B cell (primary cell): ENCODE measurements at regions not wholly inside any gene's neighbourhood (a gene's known extent, or its start where the extent isn't known, plus 50 kb on each side); places are given as distances from the start of the nearest gene placed in this dataset.

Experiments used
- ATAC-seq: fragments of 200-7000 bp; cut with Tn5 transposase; one replicate; pipeline ENCODE4 v1.10.0; 2021; ENCODE audit warnings: low read depth, mild to moderate bottlenecking, moderate number of reproducible peaks, moderate library complexity
- CTCF ChIA-PET: fragments of 350-600 bp; sonication (Branson Sonifier 250); formaldehyde crosslinking; loops from one replicate; lab custom pipeline; 2021; ENCODE audit warnings: antibody characterized with exemption, inconsistent platforms; lab: Charles Lee
- POLR2A ChIA-PET: fragments of 350-600 bp; sonication (Branson Sonifier 250); formaldehyde crosslinking; loops from one replicate; lab custom pipeline; 2021; ENCODE audit warnings: antibody characterized with exemption; lab: Charles Lee
- DNase-seq: peaks from one replicate; pipeline ENCODE4 v3.0.0; 2013
- H2AFZ ChIP-seq: 2 replicates; pipeline ENCODE4 v1.6.1; 2012; ENCODE audit warnings: mild to moderate bottlenecking, low read depth, low read length; ENCODE audit not compliant: insufficient read depth, poor library complexity, severe bottlenecking
- H3K27ac ChIP-seq, 2 donors: 1 replicate in 1 of 2; 2 replicates in 1 of 2; pipeline ENCODE4 v1.5.1; 2012 to 2013; ENCODE audit warnings: low read length in 2 of 2, mild to moderate bottlenecking in 2 of 2, moderate library complexity in 1 of 2
- H3K27me3 ChIP-seq, 4 experiments: fragments of 200-600 bp in 1 of 4; sonication (generic) in 1 of 4; replicated peaks in 1 of 4; 1 replicate in 2 of 4; 2 replicates in 2 of 4; pipeline versions ENCODE4 v1.6.1 to v1.7.0; 2013 to 2016; ENCODE audit warnings: low read length in 3 of 4, mild to moderate bottlenecking in 2 of 4, mixed read lengths in 1 of 4, moderate library complexity in 1 of 4; ENCODE audit not compliant: insufficient read depth in 4 of 4, control insufficient read depth in 3 of 4; ENCODE audit errors: control extremely low read depth in 1 of 4
- H3K36me3 ChIP-seq, 2 experiments: replicated peaks in 1 of 2; 1 replicate in 1 of 2; 2 replicates in 1 of 2; pipeline versions ENCODE4 v1.6.1 to v1.7.1; 2013; ENCODE audit warnings: low read length in 1 of 2; ENCODE audit not compliant: insufficient read depth in 2 of 2, control insufficient read depth in 1 of 2; ENCODE audit errors: control extremely low read depth in 1 of 2, extremely low read depth in 1 of 2
- H3K4me1 ChIP-seq, 2 donors: fragments of 200-600 bp in 1 of 2; sonication (generic) in 1 of 2; 1 replicate in 1 of 2; 2 replicates in 1 of 2; pipeline versions ENCODE4 v1.5.1 to v1.6.1; 2013 to 2017; ENCODE audit warnings: low read length in 2 of 2; ENCODE audit not compliant: control insufficient read depth in 2 of 2, insufficient read depth in 2 of 2
- H3K4me2 ChIP-seq: replicated peaks from 2 replicates; pipeline ENCODE3; 2012; ENCODE audit warnings: mild to moderate bottlenecking, low read depth, low read length; ENCODE audit not compliant: poor library complexity, severe bottlenecking
- H3K4me3 ChIP-seq, 5 experiments: fragments of 200-600 bp in 1 of 5; sonication (generic) in 1 of 5; 1 replicate in 3 of 5; 2 replicates in 2 of 5; pipeline versions ENCODE4 v1.5.1 to v1.7.0; 2011 to 2016; ENCODE audit warnings: low read length in 4 of 5, mild to moderate bottlenecking in 4 of 5, low read depth in 2 of 5, control low read depth in 1 of 5, moderate library complexity in 1 of 5; ENCODE audit not compliant: insufficient read depth in 1 of 5; ENCODE audit errors: control extremely low read depth in 1 of 5, extremely low read depth in 1 of 5
- H3K79me2 ChIP-seq: fragments of 200-600 bp; sonication (generic); one replicate; pipeline ENCODE4 v1.6.0; 2016; ENCODE audit warnings: low read length; ENCODE audit not compliant: control insufficient read depth, insufficient read depth
- H3K9ac ChIP-seq: fragments of 200-600 bp; sonication (generic); 2 replicates; pipeline ENCODE4 v1.6.1; 2017; ENCODE audit warnings: mild to moderate bottlenecking, low read length, moderate library complexity
- H3K9me3 ChIP-seq, 3 donors: one replicate each; pipeline versions ENCODE4 v1.6.1 to v1.7.1; 2013; ENCODE audit warnings: low read length in 2 of 3; ENCODE audit not compliant: control insufficient read depth in 2 of 3, insufficient read depth in 1 of 3; ENCODE audit errors: control extremely low read depth in 1 of 3
- H4K20me1 ChIP-seq: 2 replicates; pipeline ENCODE4 v1.6.0; 2012; ENCODE audit warnings: mild to moderate bottlenecking, low read length; ENCODE audit not compliant: insufficient read depth, control insufficient read depth, poor library complexity, severe bottlenecking
- H3K27ac Mint-ChIP-seq: one replicate; pipeline ENCODE4 v1.8.0; 2021; ENCODE audit warnings: mixed read lengths
- H3K27me3 Mint-ChIP-seq: one replicate; pipeline ENCODE4 v1.8.0; 2021; ENCODE audit warnings: mixed read lengths
- H3K4me1 Mint-ChIP-seq: one replicate; pipeline ENCODE4 v1.8.0; 2021; ENCODE audit warnings: mixed read lengths
- H3K4me3 Mint-ChIP-seq: one replicate; pipeline ENCODE4 v1.8.0; 2021; ENCODE audit warnings: mixed read lengths
- H3K9me3 Mint-ChIP-seq: one replicate; pipeline ENCODE4 v1.8.0; 2022; ENCODE audit warnings: mixed read lengths; ENCODE audit not compliant: insufficient read depth
- CTCF ChIP-seq: fragments of 200-600 bp; IDR thresholded peaks from one replicate; pipeline ENCODE4 v1.8.0; 2022; ENCODE audit warnings: antibody characterized with exemption, mild to moderate bottlenecking
- EZH2 ChIP-seq: IDR thresholded peaks from 2 replicates; pipeline ENCODE4 v1.6.1; 2012; ENCODE audit warnings: borderline replicate concordance, low read depth, mild to moderate bottlenecking, moderate library complexity, low read length; ENCODE audit not compliant: insufficient read depth, poor library complexity, severe bottlenecking
- WGBS: methylation state at CpG from one replicate; pipeline ENCODE4 v1.1.5; 2013; ENCODE audit warnings: missing lambda C conversion rate; ENCODE audit not compliant: insufficient coverage; 5-methylcytosine and 5-hydroxymethylcytosine counted together
- intact Hi-C: fragments of 100-400 bp; cut with micrococcal nuclease; formaldehyde crosslinking; loops from one replicate; pipeline ENCODE4 v1.10.0; 2022

- H3K79me2 ChIP-seq: no peaks in the 10 kb centered on the region
- TF ChIP-seq CTCF: no peak
- no peak for TF ChIP-seq EZH2
- ATAC-seq (no peak), DNase-seq (peak; percentile 29)
- no peak overlapping the region for H3K27ac ChIP-seq
- ChIA-PET POLR2A (no interaction called here), CTCF (interaction anchor here (0.7 kb wide), 1 partner anchor 347 kb away, joined by 4 read pairs; no protein-coding TSS in a partner anchor)
- no peaks in the 10 kb centered on the region for H3K36me3 ChIP-seq
- no peak overlapping the region for H3K4me3 ChIP-seq
- H2AFZ ChIP-seq: no peak overlapping the region
- H3K4me1 ChIP-seq: no peaks in the 10 kb centered on the region
- Mint-ChIP-seq H3K9me3 (no peaks in the 10 kb centered on the region), H3K27me3 (peaks cover 11% of the 10 kb centered on the region), H3K4me3 (no peak overlapping the region), H3K27ac (no peak overlapping the region), H3K4me1 (no peaks in the 10 kb centered on the region)
- H3K9ac ChIP-seq: no peak overlapping the region
- intact Hi-C loops: loop anchor here (1.0 to 2.0 kb wide), 2 partner anchors 362 to 678 kb away; no protein-coding TSS in a partner anchor
- no peaks in the 10 kb centered on the region for H4K20me1 ChIP-seq
- H3K9me3 ChIP-seq: no peaks in the 10 kb centered on the region
- no peak overlapping the region for H3K4me2 ChIP-seq
- 90% methylated on average over 2 of the region's 5 CpGs for WGBS
- no peaks in the 10 kb centered on the region for H3K27me3 ChIP-seq
These were observed 100.1 kb downstream of the EIF4E start for GRCh38 chr4:98828801-98829200.

- no peaks in the 10 kb centered on the region for H3K27me3 ChIP-seq
- H3K9me3 ChIP-seq: no peaks in the 10 kb centered on the region
- TF ChIP-seq CTCF (no peak), EZH2 (no peak)
- H3K79me2 ChIP-seq: no peaks in the 10 kb centered on the region
- no peak overlapping the region for H3K4me2 ChIP-seq
- no peaks in the 10 kb centered on the region for H3K4me1 ChIP-seq
- Mint-ChIP-seq H3K27me3 (peaks cover 11% of the 10 kb centered on the region), H3K9me3 (no peaks in the 10 kb centered on the region), H3K27ac (no peak overlapping the region), H3K4me3 (no peak overlapping the region), H3K4me1 (no peaks in the 10 kb centered on the region)
- intact Hi-C loops: loop anchor here (1.0 to 2.0 kb wide), 2 partner anchors 360 to 677 kb away; no protein-coding TSS in a partner anchor
- WGBS: 40% methylated on average over 2 of the region's 3 CpGs
- no peaks in the 10 kb centered on the region for H3K36me3 ChIP-seq
- H3K27ac ChIP-seq: no peak overlapping the region
- ATAC-seq: no peak
- no peaks in the 10 kb centered on the region for H4K20me1 ChIP-seq
- H3K4me3 ChIP-seq: no peak overlapping the region
- ChIA-PET POLR2A (no interaction called here), CTCF (interaction anchor here (0.7 kb wide), 1 partner anchor 96 kb away, joined by 5 read pairs; no protein-coding TSS in a partner anchor)
- DNase-seq: no peak
- no peak overlapping the region for H3K9ac ChIP-seq
- H2AFZ ChIP-seq: no peak overlapping the region
These were observed 101.3 kb downstream of the EIF4E start for GRCh38 chr4:98827661-98828060.
